ENCODE measurements at regions not wholly inside any gene's neighbourhood (a gene's known extent, or its start where the extent isn't known, plus 50 kb on each side); places are given as distances from the start of the nearest gene placed in this dataset.

DNA sequence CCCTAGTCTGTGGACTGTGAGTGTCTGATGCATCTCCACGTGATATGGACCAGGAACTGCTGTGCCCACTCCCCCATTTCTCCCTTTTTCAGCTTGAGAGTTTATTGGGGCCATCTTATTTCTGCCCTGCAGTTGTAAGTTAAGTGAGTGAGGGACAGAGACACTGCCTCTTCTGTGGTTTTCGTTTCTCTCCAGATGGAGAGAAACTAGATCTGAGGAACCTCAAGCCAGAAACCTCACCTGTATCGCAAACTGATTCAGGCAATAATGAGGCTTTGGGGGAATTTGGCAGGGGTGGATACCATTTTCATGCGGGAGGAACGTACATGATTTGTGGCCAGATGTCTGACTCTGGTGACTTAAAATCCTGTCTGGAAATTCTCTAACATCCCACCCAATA is 641.7 kb downstream of the TNS3 start:
- no peak overlapping the region for H3K9ac ChIP-seq (ENCODE audit: low read depth, low read length, poor library complexity, severe bottlenecking)
- H3K9me2 ChIP-seq (replicated peaks; ENCODE audit: low read depth, low read length) = no peaks in the 10 kb centered on the region
- no peaks in the 10 kb centered on the region for H3F3A ChIP-seq (ENCODE audit: low read depth)
- 0 out of 2 replicates have a peak, but pooled peaks cover 2% of the 10 kb centered on the region for H3K9me3 ChIP-seq (ENCODE audit: insufficient read depth, low read depth, low read length)
- H2AFZ ChIP-seq (ENCODE audit: low read length) = no peak overlapping the region
- H3K4me1 ChIP-seq (ENCODE audit: insufficient read depth, low read length, poor library complexity, severe bottlenecking) = no peaks in the 10 kb centered on the region
- no peak for TF ChIP-seq CTCF (conservative IDR thresholded peaks at IDR 0.05; ENCODE audit: low read length)
- TF ChIP-seq EZH2phosphoT487 (IDR thresholded peaks at IDR 0.05; ENCODE audit: borderline replicate concordance) = no peak
- H3K27me3 ChIP-seq (ENCODE audit: insufficient read depth, low read length, poor library complexity, severe bottlenecking) = no peaks in the 10 kb centered on the region
- H3K79me2 ChIP-seq (ENCODE audit: insufficient read depth, low read length) = no peaks in the 10 kb centered on the region
- no peak overlapping the region for H3K4me2 ChIP-seq (ENCODE audit: low read depth, low read length, poor library complexity, severe bottlenecking)
- no peaks in the 10 kb centered on the region for H4K20me1 ChIP-seq (ENCODE audit: insufficient read depth, low read length, poor library complexity, severe bottlenecking)
- H3K4me3 ChIP-seq (ENCODE audit: low read length, poor library complexity, severe bottlenecking) = no peak overlapping the region
- no peaks in the 10 kb centered on the region for H3K36me3 ChIP-seq (ENCODE audit: insufficient read depth, low read length)

DNA sequence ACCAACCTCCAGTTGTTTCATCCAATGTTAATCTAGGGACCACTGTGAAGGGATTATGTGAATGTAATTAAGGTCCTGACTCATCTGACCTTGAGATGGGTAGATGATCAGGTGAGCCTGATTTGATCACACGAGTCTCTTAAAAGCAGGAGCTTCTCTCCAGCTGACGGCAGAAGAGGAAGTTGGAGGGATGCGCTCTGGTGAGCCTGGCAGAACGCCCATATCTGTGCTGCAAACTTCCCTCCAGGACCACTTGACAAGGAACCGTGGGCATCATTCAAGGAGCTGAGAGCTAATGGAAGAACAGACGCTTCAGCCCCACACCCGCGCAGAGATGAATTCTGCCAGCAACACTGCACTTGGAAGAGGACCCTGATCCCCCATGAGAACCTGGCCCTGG is 642.4 kb downstream of the TNS3 start:
- 0 out of 2 replicates have a peak, but pooled peaks cover 2% of the 10 kb centered on the region for H3K9me3 ChIP-seq (ENCODE audit: insufficient read depth, low read depth, low read length)
- no peaks in the 10 kb centered on the region for H3K36me3 ChIP-seq (ENCODE audit: insufficient read depth, low read length)
- no peak overlapping the region for H3K4me3 ChIP-seq (ENCODE audit: low read length, poor library complexity, severe bottlenecking)
- no peaks in the 10 kb centered on the region for H3K4me1 ChIP-seq (ENCODE audit: insufficient read depth, low read length, poor library complexity, severe bottlenecking)
- H3K4me2 ChIP-seq (ENCODE audit: low read depth, low read length, poor library complexity, severe bottlenecking) = no peak overlapping the region
- no peak overlapping the region for H2AFZ ChIP-seq (ENCODE audit: low read length)
- H3K9ac ChIP-seq (ENCODE audit: low read depth, low read length, poor library complexity, severe bottlenecking) = no peak overlapping the region
- H3F3A ChIP-seq (ENCODE audit: low read depth) = no peaks in the 10 kb centered on the region
- H3K27me3 ChIP-seq (ENCODE audit: insufficient read depth, low read length, poor library complexity, severe bottlenecking) = no peaks in the 10 kb centered on the region
- H3K79me2 ChIP-seq (ENCODE audit: insufficient read depth, low read length) = no peaks in the 10 kb centered on the region
- no peaks in the 10 kb centered on the region for H3K9me2 ChIP-seq (replicated peaks; ENCODE audit: low read depth, low read length)
- TF ChIP-seq CTCF (conservative IDR thresholded peaks at IDR 0.05; ENCODE audit: low read length) (no peak), EZH2phosphoT487 (IDR thresholded peaks at IDR 0.05; ENCODE audit: borderline replicate concordance) (no peak)
- no peaks in the 10 kb centered on the region for H4K20me1 ChIP-seq (ENCODE audit: insufficient read depth, low read length, poor library complexity, severe bottlenecking)

- Histone ChIP-seq H3K4me1 (ENCODE audit: insufficient read depth, low read length, poor library complexity, severe bottlenecking) (no peaks in the 10 kb centered on the region), H3K36me3 (ENCODE audit: insufficient read depth, low read length) (no peaks in the 10 kb centered on the region), H3K4me2 (ENCODE audit: low read depth, low read length, poor library complexity, severe bottlenecking) (no peak overlapping the region), H3K9me3 (ENCODE audit: insufficient read depth, low read depth, low read length) (0 out of 2 replicates have a peak, but pooled peaks cover 2% of the 10 kb centered on the region), H3K27me3 (ENCODE audit: insufficient read depth, low read length, poor library complexity, severe bottlenecking) (no peaks in the 10 kb centered on the region), H3K9me2 (replicated peaks; ENCODE audit: low read depth, low read length) (no peaks in the 10 kb centered on the region), H2AFZ (ENCODE audit: low read length) (no peak overlapping the region), H3K79me2 (ENCODE audit: insufficient read depth, low read length) (no peaks in the 10 kb centered on the region), H3F3A (ENCODE audit: low read depth) (no peaks in the 10 kb centered on the region), H3K4me3 (ENCODE audit: low read length, poor library complexity, severe bottlenecking) (no peak overlapping the region), H4K20me1 (ENCODE audit: insufficient read depth, low read length, poor library complexity, severe bottlenecking) (no peaks in the 10 kb centered on the region), H3K9ac (ENCODE audit: low read depth, low read length, poor library complexity, severe bottlenecking) (no peak overlapping the region)
- TF ChIP-seq EZH2phosphoT487 (IDR thresholded peaks at IDR 0.05; ENCODE audit: borderline replicate concordance) = no peak
- TF ChIP-seq CTCF (conservative IDR thresholded peaks at IDR 0.05; ENCODE audit: low read length) = no peak
Measured at GRCh38 chr7:46939089-46939488, 642.8 kb downstream of the TNS3 start.
